Retinal pigment epithelial cell (primary cell): ENCODE measurements at regions not wholly inside any gene's neighbourhood (a gene's known extent, or its start where the extent isn't known, plus 50 kb on each side); places are given as distances from the start of the nearest gene placed in this dataset.

Source experiments
- DNase-seq: peaks from one replicate; pipeline ENCODE4 v3.0.0-alpha.2; 2010; ENCODE audit warnings: low read depth
- H3K4me3 ChIP-seq: 2 replicates; pipeline ENCODE4 v1.5.1; 2011; ENCODE audit warnings: mild to moderate bottlenecking, low read length, control low read depth, moderate library complexity
- CTCF ChIP-seq: conservative IDR thresholded peaks from 2 replicates; pipeline ENCODE4 v1.5.1; 2011; ENCODE audit warnings: low read depth, low read length, control low read depth, inconsistent platforms

GRCh38 chr6:44617416-44617815, 229.9 kb downstream of the CDC5L start:
- no peak for TF ChIP-seq CTCF
- DNase-seq = no peak
- H3K4me3 ChIP-seq = no peak overlapping the region

- no peak for DNase-seq
- TF ChIP-seq CTCF = no peak
- H3K4me3 ChIP-seq = no peak overlapping the region
Measured at GRCh38 chr6:44618371-44618770, 230.9 kb downstream of the CDC5L start.

- no peak for DNase-seq
- TF ChIP-seq CTCF = no peak
- H3K4me3 ChIP-seq = no peak overlapping the region
Measured at GRCh38 chr6:44620922-44621321, 233.4 kb downstream of the CDC5L start.

GRCh38 chr6:44621846-44622245, 234.3 kb downstream of the CDC5L start:
- no peak for TF ChIP-seq CTCF
- no peak overlapping the region for H3K4me3 ChIP-seq
- no peak for DNase-seq

- TF ChIP-seq CTCF = no peak
- no peak for DNase-seq
- no peak overlapping the region for H3K4me3 ChIP-seq
Measured at GRCh38 chr6:44622555-44622954, 235.0 kb downstream of the CDC5L start.

GRCh38 chr6:44622956-44623355, 235.4 kb downstream of the CDC5L start:
- no peak for TF ChIP-seq CTCF
- DNase-seq = no peak
- H3K4me3 ChIP-seq = no peak overlapping the region

GRCh38 chr6:44624226-44624625, 236.7 kb downstream of the CDC5L start:
- no peak for TF ChIP-seq CTCF
- H3K4me3 ChIP-seq = no peak overlapping the region
- DNase-seq = no peak
